H1 (cell line): ENCODE measurements at regions not wholly inside any gene's neighbourhood (a gene's known extent, or its start where the extent isn't known, plus 50 kb on each side); places are given as distances from the start of the nearest gene placed in this dataset.

Source experiments
- CTCF ChIA-PET: fragments of 300-600 bp; sonication (Branson Sonifier 250); formaldehyde crosslinking; loops from one replicate; lab custom pipeline; 2021; ENCODE audit not compliant: partially characterized antibody; lab: Charles Lee
- POLR2A ChIA-PET: fragments of 300-600 bp; sonication (Branson Sonifier 250); formaldehyde crosslinking; loops from one replicate; lab custom pipeline; 2021; ENCODE audit warnings: inconsistent platforms; ENCODE audit not compliant: partially characterized antibody; lab: Charles Lee
- DNase-seq, 2 experiments: peaks; one replicate each; pipeline versions ENCODE4 v3.0.0 to v3.0.0-alpha.2; 2010 to 2022; ENCODE audit warnings: low spot score in 2 of 2, low read depth in 1 of 2, mixed read lengths in 1 of 2
- FAIRE-seq: peaks from 2 replicates; lab custom pipeline; 2011; peaks lifted over from hg19 to GRCh38; lab: Jason Lieb, UNC
- H2AFZ ChIP-seq: 2 replicates; pipeline ENCODE4 v1.8.1; 2012; ENCODE audit warnings: low read length, inconsistent platforms
- H2AK5ac ChIP-seq: 2 replicates; pipeline ENCODE4 v1.6.1; 2013; ENCODE audit warnings: low read depth, low read length
- H2BK120ac ChIP-seq: replicated peaks from 2 replicates; pipeline ENCODE3; 2013; ENCODE audit warnings: low read depth, low read length, inconsistent platforms
- H2BK12ac ChIP-seq: 2 replicates; pipeline ENCODE4 v1.6.1; 2013; ENCODE audit warnings: low read depth, low read length
- H2BK15ac ChIP-seq: 2 replicates; pipeline ENCODE4 v1.6.1; 2013; ENCODE audit warnings: low read length
- H2BK20ac ChIP-seq: 2 replicates; pipeline ENCODE4 v1.6.1; 2013; ENCODE audit warnings: low read length
- H2BK5ac ChIP-seq: 2 replicates; pipeline ENCODE4 v1.6.1; 2013; ENCODE audit warnings: low read depth, low read length
- H3K14ac ChIP-seq: 2 replicates; pipeline ENCODE4 v1.6.1; 2013; ENCODE audit warnings: inconsistent platforms; ENCODE audit not compliant: insufficient read length
- H3K18ac ChIP-seq: 2 replicates; pipeline ENCODE4 v1.6.1; 2013; ENCODE audit warnings: low read length; ENCODE audit errors: extremely low read depth
- H3K23ac ChIP-seq: 2 replicates; pipeline ENCODE4 v1.6.1; 2013; ENCODE audit warnings: inconsistent platforms; ENCODE audit not compliant: insufficient read length
- H3K23me2 ChIP-seq: 2 replicates; pipeline ENCODE4 v1.6.1; 2013; ENCODE audit warnings: low read depth, low read length
- H3K27ac ChIP-seq: 2 replicates; pipeline ENCODE4 v1.6.1; 2011; ENCODE audit warnings: low read depth, low read length, inconsistent platforms
- H3K27me3 ChIP-seq, 4 experiments: replicated peaks in 1 of 4; 1 replicate in 1 of 4; 2 replicates in 3 of 4; pipeline versions ENCODE4 v1.6.1 to v1.8.1; 2011 to 2013; ENCODE audit warnings: low read length in 3 of 4, mild to moderate bottlenecking in 3 of 4, inconsistent platforms in 2 of 4, mixed read lengths in 2 of 4, moderate library complexity in 1 of 4; ENCODE audit not compliant: control insufficient read depth in 3 of 4, insufficient read depth in 3 of 4; ENCODE audit errors: extremely low read depth in 1 of 4
- H3K36me3 ChIP-seq, 4 experiments: 2 replicates each; pipeline versions ENCODE4 v1.6.1 to v1.8.1; 2011 to 2013; ENCODE audit warnings: mild to moderate bottlenecking in 4 of 4, low read length in 3 of 4, moderate library complexity in 2 of 4, control low read depth in 1 of 4, inconsistent platforms in 1 of 4; ENCODE audit not compliant: insufficient read depth in 4 of 4, control insufficient read depth in 2 of 4
- H3K4ac ChIP-seq: replicated peaks from 2 replicates; pipeline ENCODE3; 2013; ENCODE audit warnings: low read length, low read depth, mixed read lengths, inconsistent platforms; ENCODE audit not compliant: insufficient read length
- H3K4me1 ChIP-seq, 4 experiments: replicated peaks in 1 of 4; 1 replicate in 1 of 4; 2 replicates in 3 of 4; pipeline versions ENCODE4 v1.6.1 to v1.8.1; 2011 to 2013; ENCODE audit warnings: low read length in 3 of 4, inconsistent platforms in 2 of 4, mixed read lengths in 1 of 4; ENCODE audit not compliant: insufficient read depth in 4 of 4, control insufficient read depth in 3 of 4
- H3K4me2 ChIP-seq, 2 experiments: 2 replicates each; pipeline versions ENCODE4 v1.6.1 to v1.8.1; 2011 to 2013; ENCODE audit warnings: low read depth in 2 of 2, low read length in 2 of 2, control low read depth in 1 of 2, inconsistent platforms in 1 of 2, mild to moderate bottlenecking in 1 of 2; ENCODE audit not compliant: insufficient read depth in 1 of 2
- H3K4me3 ChIP-seq, 4 experiments: fragments of 200-600, 300-600 bp in 1 of 4; sonication (generic), shearing (Covaris generic), sonication (Bioruptor Twin) in 1 of 4; 2 replicates each; pipeline versions ENCODE4 v1.5.1 to v1.8.1; 2011 to 2016; ENCODE audit warnings: low read length in 4 of 4, low read depth in 3 of 4, control low read depth in 2 of 4, inconsistent platforms in 2 of 4, mild to moderate bottlenecking in 2 of 4, mixed read lengths in 1 of 4, moderate library complexity in 1 of 4; ENCODE audit not compliant: insufficient read depth in 2 of 4; ENCODE audit errors: extremely low read depth in 1 of 4
- H3K56ac ChIP-seq: replicated peaks from 2 replicates; pipeline ENCODE3; 2013; ENCODE audit warnings: low read depth, mild to moderate bottlenecking, mixed read lengths, low read length, inconsistent platforms; ENCODE audit not compliant: insufficient read length
- H3K79me1 ChIP-seq: 2 replicates; pipeline ENCODE4 v1.6.1; 2013; ENCODE audit warnings: low read depth, low read length, control low read depth
- H3K79me2 ChIP-seq, 2 experiments: 2 replicates each; pipeline versions ENCODE4 v1.6.1 to v1.8.1; 2012 to 2013; ENCODE audit warnings: low read length in 2 of 2, mild to moderate bottlenecking in 2 of 2, inconsistent platforms in 1 of 2; ENCODE audit not compliant: insufficient read depth in 2 of 2, control insufficient read depth in 1 of 2
- H3K9ac ChIP-seq, 4 experiments: replicated peaks in 1 of 4; 1 replicate in 1 of 4; 2 replicates in 3 of 4; pipeline versions ENCODE4 v1.6.1 to v1.8.1; 2011 to 2013; ENCODE audit warnings: low read depth in 3 of 4, low read length in 3 of 4, control low read depth in 2 of 4, mild to moderate bottlenecking in 2 of 4, moderate library complexity in 2 of 4, inconsistent platforms in 1 of 4; ENCODE audit errors: extremely low read depth in 1 of 4
- H3K9me3 ChIP-seq, 2 experiments: 2 replicates each; pipeline versions ENCODE4 v1.6.1 to v1.8.1; 2012 to 2013; ENCODE audit warnings: mild to moderate bottlenecking in 2 of 2, moderate library complexity in 2 of 2, control low read depth in 1 of 2, inconsistent platforms in 1 of 2, low read depth in 1 of 2, low read length in 1 of 2, mixed read lengths in 1 of 2; ENCODE audit not compliant: insufficient read depth in 2 of 2
- H4K20me1 ChIP-seq, 2 experiments: replicated peaks in 1 of 2; 2 replicates each; pipeline versions ENCODE3 to v1.8.1; 2011 to 2013; ENCODE audit warnings: inconsistent platforms in 2 of 2, low read length in 2 of 2, mild to moderate bottlenecking in 1 of 2; ENCODE audit not compliant: insufficient read depth in 2 of 2, control insufficient read depth in 1 of 2
- H4K5ac ChIP-seq: 2 replicates; pipeline ENCODE4 v1.6.1; 2013; ENCODE audit warnings: low read length, low read depth, mixed read lengths, inconsistent platforms; ENCODE audit not compliant: insufficient read length
- H4K8ac ChIP-seq: 2 replicates; pipeline ENCODE4 v1.8.0; 2013; ENCODE audit warnings: mild to moderate bottlenecking, moderate library complexity, low read length, inconsistent platforms; ENCODE audit not compliant: insufficient read depth; ENCODE audit errors: extremely low read depth
- H4K91ac ChIP-seq: replicated peaks from 2 replicates; pipeline ENCODE3; 2013; ENCODE audit warnings: low read length, mixed read lengths, inconsistent platforms; ENCODE audit not compliant: insufficient read length
- CHD2 ChIP-seq: IDR thresholded peaks from 2 replicates; pipeline ENCODE4 v1.6.1; 2012; ENCODE audit warnings: low read length, improper control_type of control experiment
- CTBP2 ChIP-seq: IDR thresholded peaks from 2 replicates; pipeline ENCODE4 v1.7.0; 2011; ENCODE audit warnings: borderline replicate concordance, mild to moderate bottlenecking, moderate library complexity, mixed read lengths, low read length; ENCODE audit not compliant: insufficient read depth, insufficient read length
- SRF ChIP-seq: IDR thresholded peaks from 2 replicates; pipeline ENCODE4 v1.6.1; 2011; ENCODE audit warnings: mild to moderate bottlenecking, low read depth, low read length, moderate library complexity
- SUZ12 ChIP-seq: fragments of 200-600 bp; sonication (generic); IDR thresholded peaks from 2 replicates; pipeline ENCODE4 v1.6.1; 2012; ENCODE audit warnings: mild to moderate bottlenecking, inconsistent platforms, low read length, moderate library complexity, mixed read lengths
- WGBS, 2 experiments: shearing (Covaris generic) in 1 of 2; methylation state at CpG; one replicate each; pipeline versions ENCODE4 v1.1.6 to v1.1.7; 2013 to 2015; ENCODE audit warnings: low lambda C conversion rate in 2 of 2, mixed read lengths in 2 of 2, inconsistent platforms in 1 of 2, low coverage in 1 of 2, missing lambda C conversion rate in 1 of 2; ENCODE audit not compliant: insufficient replicate concordance in 2 of 2, insufficient coverage in 1 of 2, insufficient read length in 1 of 2; ENCODE audit errors: extremely low coverage in 1 of 2, missing lambda C conversion rate in 1 of 2; 5-methylcytosine and 5-hydroxymethylcytosine counted together

DNA sequence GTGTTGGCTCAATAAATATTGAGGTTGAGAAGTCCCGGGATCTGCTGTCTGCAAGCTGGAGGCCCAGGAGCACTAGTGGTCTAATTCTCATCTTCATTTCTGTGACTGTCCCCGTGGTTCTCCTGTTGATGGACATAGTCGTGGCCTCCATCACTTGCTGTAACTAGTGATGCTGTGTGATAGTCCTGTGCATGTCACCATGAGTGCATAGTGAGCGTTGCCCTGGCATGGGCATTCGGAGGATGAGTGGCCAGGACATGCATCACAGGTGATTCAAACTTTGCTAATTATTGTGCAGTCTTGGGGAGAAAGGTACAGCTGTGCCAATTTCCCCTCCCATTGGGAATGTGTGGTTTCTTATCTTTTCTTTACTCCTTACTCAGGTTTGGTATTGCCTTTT is 902.2 kb downstream of the BRD1 start:
- 86% methylated on average over 5 of the region's 5 CpGs; no CpG with 5 or more reads in 1 of the 2 experiments for WGBS, 2 experiments
- H3K23me2 ChIP-seq = no peaks in the 10 kb centered on the region
- TF ChIP-seq SUZ12 (no peak), CTBP2 (no peak), CHD2 (no peak), SRF (no peak)

More for the DNA sequence above, 902.2 kb downstream of the BRD1 start:
- CTCF ChIA-PET = interaction anchor here (1.4 kb wide), 1 partner anchor 18 kb away, joined by 3 read pairs; no protein-coding TSS in a partner anchor
- H3K4ac ChIP-seq = no peak overlapping the region
- H3K79me2 ChIP-seq = no peaks in the 10 kb centered on the region
- no peak overlapping the region for H4K8ac ChIP-seq
- H4K20me1 ChIP-seq = no peaks in the 10 kb centered on the region
- no peak overlapping the region for H4K91ac ChIP-seq
- H3K27ac ChIP-seq = no peak overlapping the region
- POLR2A ChIA-PET = no interaction called here
- no peaks in the 10 kb centered on the region for H3K36me3 ChIP-seq
- H3K9me3 ChIP-seq = no peaks in the 10 kb centered on the region
- H3K4me1 ChIP-seq = no peaks in the 10 kb centered on the region; a peak in 1 of 7 replicates
- H3K9ac ChIP-seq = no peak overlapping the region
- H2AK5ac ChIP-seq = no peak overlapping the region
- no peak overlapping the region for H2BK20ac ChIP-seq
- no peak overlapping the region for H2BK120ac ChIP-seq
- H3K4me2 ChIP-seq = no peak overlapping the region
- H3K56ac ChIP-seq = no peak overlapping the region
- no peak overlapping the region for H2BK12ac ChIP-seq
- no peaks in the 10 kb centered on the region for H3K79me1 ChIP-seq
- H2AFZ ChIP-seq = no peak overlapping the region
- no peak overlapping the region for H3K14ac ChIP-seq
- H3K18ac ChIP-seq = no peak overlapping the region
- no peak overlapping the region for H4K5ac ChIP-seq
- no peak for FAIRE-seq
- H3K27me3 ChIP-seq = 0 out of 7 replicates have a peak, but pooled peaks cover 0 to 3% (median 0%) of the 10 kb centered on the region in 4 experiments
- DNase-seq = no peak
- no peak overlapping the region for H2BK5ac ChIP-seq
- no peak overlapping the region for H3K4me3 ChIP-seq
- no peak overlapping the region for H3K23ac ChIP-seq
- no peak overlapping the region for H2BK15ac ChIP-seq
